HG03439 (cell line): ENCODE measurements at regions not wholly inside any gene's neighbourhood (a gene's known extent, or its start where the extent isn't known, plus 50 kb on each side); places are given as distances from the start of the nearest gene placed in this dataset.
A peak's percentile ranks its signal among the peaks of the same experiment; 100 is the strongest.
"Not testable (repeated sequence)": the region's sequence is repeated elsewhere in the genome, so short reads cannot be mapped to it uniquely, and the experiment has no call there.

Experiments used
- ATAC-seq: cut with Tn5 transposase; IDR thresholded peaks from one replicate; pipeline ENCODE4 v1.9.1; 2021; ENCODE audit warnings: mild to moderate bottlenecking, moderate library complexity; ENCODE audit not compliant: unreplicated experiment

DNA sequence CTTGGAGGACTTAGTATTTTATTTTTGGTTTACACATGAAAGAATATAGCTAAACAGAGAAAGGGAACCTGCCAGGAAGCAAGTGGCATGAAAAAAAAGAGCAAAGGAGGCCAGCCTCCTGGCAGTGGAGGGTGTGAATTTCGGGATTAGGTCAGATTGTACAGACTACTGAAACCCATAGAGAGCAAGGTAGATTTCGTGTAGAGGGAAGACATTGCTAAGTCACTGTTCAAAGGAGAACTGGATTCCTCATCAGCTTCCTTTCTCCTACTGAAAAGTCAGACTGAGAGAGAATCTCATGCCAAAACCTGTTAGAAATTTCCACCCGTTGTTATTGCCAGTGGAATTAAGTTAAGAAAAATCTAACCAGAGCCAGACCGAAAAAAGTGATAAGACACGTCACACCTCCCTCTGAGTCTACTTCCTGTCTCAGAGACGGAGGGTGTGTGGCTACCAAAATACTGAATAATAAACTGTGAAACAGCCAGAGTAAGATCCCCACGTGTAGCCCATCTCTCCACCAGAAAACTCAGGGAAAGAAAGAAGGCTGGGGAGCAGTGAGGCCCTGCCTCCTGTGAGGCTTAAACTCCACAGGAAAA, 118.8 kb downstream of the SKIDA1 start:
- ATAC-seq = no peak

DNA sequence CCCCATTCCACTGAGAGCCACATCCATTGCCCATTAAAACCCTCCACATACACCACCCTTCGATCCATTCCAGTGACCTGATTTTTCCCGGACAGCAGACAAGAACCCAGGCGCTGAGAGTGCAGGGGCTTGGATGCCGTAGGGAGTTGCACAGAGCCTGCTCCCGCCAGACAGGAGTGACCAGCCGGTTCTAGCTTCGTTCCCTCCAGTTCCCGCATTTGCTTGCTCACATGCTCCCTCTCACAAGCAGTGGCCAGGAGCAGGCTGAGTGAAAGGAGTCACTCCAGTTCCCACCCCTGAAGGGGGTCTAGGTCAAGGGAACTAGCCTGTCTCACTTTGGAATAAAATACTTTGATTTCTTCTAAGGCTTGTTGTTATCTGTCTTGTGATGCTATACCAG, 119.5 kb downstream of the SKIDA1 start:
- ATAC-seq = no peak

DNA sequence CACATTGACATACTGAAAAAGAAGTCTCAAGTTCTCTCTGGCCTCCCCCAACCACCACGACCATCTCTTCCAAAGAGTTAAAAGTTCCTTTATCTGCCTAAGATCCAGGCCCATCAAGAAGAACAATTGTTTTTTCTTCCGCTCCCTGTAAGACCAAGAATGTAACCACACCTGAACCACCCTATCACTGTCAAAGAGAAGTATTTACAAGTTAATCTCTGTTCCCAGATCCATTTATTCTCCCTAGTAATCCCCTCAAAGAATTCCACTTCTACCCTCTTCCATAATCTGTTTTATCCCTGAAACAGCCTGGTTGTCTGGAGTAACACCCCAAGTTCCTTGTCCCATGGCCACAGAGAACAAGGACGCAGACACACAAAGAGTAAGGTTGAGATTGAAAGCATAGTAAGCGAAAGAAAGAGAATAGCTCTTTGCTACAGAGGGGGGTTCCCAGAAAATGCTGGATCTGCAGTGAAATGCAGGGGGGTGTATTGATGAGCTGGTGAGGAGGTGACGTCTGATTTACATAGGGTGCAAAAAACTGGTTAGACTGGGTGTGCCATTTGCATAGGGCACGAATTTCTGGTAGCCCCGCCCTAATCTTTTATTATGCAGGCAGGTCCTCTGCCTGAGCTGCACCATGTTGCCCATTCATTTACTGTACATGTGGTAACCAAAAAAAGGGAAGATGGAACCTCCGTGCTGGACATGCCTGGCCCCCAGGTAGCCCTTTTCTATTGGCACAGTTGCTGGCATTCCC, 122.0 kb downstream of the SKIDA1 start:
- ATAC-seq = no peak

DNA sequence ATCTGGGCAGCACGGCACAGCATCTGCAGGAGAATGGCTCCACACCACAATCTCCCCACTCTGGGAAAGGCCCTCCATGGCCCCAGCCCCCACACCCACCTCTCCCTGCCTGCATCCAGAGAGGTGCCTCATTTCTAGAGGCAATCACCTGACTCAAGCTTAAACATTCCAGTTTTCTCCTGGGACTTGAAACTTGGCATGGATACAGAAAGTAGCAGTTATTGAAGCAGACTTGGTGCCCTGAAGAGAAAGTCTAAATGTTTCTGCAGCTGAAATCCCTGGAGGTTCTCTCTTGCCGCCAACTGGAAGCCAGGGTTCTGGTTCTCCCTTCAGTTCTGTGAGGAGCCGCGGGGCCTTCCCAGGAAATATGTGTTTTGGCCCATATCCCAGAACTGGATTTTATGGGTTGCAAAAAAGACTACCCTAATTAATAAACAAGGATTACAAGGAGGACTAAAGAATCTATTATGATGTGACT, 122.8 kb downstream of the SKIDA1 start:
- no peak for ATAC-seq

DNA sequence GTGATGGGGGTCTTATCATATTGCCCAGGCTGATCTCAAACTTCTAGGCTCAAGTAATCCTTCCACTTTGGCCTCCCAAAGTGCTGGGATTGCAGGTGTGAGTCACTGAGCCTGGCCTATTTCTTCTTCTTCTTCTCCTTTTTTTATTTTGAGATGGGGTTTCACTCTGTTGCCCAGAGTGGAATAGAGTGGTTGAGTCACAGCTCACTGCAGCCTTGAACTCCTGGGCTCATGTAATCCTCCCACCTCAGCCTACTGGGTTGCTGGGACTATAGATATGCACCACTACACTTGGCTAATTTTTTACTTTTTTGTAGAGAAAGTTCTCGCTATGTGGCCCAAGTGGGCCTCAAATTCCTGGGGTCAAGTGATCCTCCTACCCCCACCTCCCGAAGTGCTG, 124.3 kb downstream of the SKIDA1 start:
- ATAC-seq = no peak

DNA sequence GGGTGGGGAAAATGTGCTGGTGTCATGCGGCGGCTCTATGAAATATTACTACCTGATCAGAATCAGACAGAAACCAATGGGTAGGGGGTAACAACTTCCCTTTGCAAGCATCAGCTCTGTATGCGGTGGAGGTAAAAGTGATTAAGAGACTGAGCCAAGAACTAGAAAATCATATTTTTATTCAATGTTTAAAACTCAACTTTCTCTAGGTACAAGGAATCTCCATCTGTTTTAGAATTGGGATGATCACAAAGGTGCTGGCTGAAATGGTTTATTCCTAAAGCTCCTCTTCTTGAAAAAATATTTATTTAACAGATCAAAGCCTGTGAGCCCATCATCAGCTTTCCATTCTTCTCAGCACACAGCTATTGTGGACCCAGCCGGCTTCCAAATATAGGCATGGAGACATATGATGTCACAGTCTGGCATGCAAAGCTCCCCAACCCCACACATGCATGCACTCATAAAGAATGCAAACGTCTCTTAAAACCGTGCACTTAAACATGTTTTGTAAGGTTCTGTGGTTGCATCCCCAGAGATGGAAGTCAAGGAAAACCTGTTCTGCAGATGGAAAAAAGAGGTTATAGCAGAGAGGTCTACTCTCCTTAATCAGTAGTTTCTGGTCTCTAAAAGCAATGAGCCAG, 126.0 kb downstream of the SKIDA1 start:
- ATAC-seq = no peak

DNA sequence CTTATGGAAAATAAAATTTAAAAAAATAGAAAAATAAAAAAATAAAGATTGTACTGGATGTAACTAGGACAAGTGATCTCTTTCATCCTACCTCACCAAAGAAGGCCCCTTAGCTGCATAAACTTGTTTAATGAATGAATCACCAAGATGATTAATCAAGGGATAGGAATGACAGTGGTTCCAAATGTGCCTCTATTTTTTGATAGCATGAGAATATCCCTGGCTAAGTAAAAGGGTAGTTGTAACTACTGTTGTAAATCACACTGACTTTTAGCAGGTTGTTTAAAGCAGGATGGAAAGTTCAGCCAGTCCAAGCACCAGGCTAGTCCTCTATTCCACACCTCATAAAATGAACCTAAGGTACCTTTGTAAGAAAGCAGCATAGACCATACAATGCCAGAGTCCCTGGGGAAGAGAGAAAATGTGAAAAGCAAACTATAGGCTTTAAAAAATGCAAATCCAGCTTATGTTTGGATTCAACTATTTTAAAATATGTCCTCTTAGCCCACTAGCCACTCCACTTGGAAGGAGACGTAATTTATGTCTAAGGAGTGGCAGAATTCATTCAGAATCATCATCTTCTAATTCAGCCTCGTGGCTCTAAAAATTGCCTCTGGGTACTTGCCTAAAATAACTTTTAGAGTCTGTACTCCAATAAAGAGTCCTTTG, 126.8 kb downstream of the SKIDA1 start:
- no peak for ATAC-seq

DNA sequence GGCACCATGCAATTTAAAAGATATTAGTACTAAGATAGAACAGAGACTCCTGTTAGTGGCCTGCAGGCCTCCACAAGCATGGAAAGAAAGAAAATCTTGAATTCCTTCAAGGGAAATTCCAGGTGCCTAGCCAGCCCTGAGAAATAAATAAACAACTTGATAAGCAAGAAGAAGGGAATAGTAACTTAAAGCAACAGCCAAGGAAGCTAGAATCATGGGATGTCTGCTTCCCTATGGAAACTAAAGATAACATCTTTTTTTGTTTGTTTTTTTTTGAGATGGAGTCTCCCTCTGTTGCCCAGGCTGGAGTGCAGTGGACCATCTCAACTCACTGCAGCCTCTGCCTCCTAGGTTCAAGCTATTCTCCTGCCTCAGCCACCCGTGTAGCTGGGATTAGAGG, 128.6 kb downstream of the SKIDA1 start:
- ATAC-seq = no peak

DNA sequence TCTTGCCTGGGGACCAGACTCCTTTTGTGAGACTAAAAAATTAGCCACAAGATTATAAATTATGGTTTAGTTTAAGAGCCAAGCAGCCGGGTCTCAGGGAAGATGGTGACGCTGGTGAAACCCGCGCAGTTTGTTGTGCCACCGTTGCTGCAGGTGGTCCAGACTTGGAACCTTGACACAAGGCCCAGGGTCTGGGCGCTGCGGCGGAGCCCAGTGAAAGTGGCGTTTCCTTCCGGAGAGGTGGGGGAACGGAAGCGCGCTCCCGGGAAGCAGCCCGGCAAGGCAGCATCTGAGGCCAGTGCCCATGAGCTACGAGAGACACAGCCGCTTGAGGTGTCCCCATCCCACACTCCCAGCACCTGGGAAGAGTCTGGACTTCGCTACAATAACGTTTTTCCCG, 131.6 kb downstream of the SKIDA1 start:
- no peak for ATAC-seq

DNA sequence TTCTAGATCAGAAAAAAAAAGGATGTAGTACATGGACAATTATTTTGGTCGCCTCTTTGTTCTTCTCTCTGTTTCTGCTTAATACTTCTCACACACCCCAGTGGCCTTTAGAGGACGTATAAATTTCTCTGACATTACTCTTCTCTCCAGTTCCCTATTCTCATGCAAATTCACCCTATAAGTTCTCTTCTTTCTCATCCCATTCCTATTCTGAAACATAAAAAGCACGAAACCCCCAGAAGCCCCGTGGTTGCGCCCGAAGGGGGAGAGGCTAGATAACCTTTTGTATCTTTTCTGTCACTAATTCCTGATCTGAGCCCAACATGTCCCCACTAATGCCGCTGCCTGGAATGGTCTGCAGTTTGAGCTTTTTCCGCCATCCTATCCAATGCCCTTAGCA, 136.9 kb downstream of the SKIDA1 start:
- no peak for ATAC-seq

DNA sequence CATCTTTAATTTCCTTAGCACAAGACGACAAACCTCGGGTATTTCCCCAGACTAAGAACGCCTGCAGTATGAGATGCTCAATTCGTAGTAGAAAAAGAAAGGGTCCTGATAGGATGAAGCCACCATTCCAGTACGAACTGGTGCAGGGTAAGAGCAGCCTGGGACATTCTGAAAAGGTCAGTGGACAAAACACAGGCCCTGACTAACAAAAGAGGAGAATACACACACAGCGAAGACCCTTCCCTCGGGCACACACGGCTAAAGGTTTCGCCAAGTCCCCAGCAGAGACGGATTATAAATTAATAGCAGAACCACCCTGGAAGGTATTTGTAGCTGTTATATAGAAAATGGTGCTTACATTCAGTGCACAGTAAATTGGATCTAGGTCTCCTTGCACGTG, 137.6 kb downstream of the SKIDA1 start:
- ATAC-seq = no peak

DNA sequence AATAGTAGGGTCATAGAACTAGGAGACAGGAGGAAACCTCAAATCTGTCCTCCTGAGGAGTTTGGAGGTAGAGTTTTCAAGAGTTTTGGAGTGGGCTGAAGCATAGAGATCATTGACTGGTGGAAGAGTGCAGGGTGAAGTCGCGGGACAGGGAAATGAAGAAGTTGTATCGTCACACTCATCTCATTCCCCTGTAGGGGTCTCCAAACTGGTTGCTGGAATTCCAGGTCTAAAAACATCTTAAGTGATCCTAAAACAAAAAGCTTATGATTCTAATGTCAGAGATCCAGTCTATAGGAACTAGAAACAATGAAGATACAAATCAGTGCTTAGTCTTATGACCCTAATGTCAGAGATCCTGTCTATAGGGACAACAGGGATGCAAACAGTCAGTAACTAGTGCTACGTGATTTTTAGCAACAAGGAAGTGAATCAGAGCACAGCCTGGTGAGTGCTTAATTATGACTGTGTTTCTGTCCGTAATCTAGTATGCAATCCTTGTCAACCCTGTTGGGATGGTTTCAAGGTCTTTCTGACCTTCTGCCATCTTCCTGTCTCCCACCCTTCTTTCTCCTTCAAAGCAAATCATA, 139.4 kb downstream of the SKIDA1 start:
- ATAC-seq = no peak

DNA sequence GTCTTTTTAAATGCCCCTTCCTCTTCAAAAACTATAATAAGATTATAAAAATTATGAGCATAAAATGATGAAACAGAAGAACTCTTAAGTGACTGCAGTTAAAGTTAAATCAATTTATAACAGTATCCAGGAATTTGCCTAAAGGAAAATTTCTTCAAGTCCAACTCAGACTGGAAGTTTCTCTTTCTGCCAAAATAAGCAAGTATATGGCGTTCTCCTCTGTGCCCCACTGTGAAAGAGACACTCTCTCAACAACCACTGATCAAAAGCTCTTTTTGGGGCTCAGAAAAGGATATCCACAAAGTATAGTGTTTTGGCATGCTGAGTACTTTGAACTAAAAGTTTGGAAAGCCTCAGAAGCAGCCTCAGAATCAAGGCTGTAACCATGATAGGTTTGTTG, 139.9 kb downstream of the SKIDA1 start:
- ATAC-seq = no peak

DNA sequence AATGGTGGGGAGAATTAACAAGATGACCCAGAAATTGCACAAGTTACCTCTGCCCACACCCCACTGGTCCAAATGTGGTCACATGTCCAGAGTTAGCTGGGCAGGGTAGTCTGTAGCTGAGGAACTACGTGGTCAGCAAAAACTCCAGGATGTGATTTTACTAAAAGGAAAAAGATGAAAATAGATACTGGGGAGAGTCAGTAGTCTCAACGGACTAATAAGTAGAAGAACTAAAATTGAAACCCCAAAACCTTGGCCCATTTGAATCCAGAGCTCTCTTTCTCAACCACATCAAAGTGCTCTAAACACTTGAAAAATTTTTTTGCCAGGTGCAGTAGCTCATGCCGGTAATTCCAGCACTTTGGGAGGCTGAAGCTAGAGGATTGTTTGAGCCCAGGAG, 146.3 kb downstream of the SKIDA1 start:
- ATAC-seq = no peak

DNA sequence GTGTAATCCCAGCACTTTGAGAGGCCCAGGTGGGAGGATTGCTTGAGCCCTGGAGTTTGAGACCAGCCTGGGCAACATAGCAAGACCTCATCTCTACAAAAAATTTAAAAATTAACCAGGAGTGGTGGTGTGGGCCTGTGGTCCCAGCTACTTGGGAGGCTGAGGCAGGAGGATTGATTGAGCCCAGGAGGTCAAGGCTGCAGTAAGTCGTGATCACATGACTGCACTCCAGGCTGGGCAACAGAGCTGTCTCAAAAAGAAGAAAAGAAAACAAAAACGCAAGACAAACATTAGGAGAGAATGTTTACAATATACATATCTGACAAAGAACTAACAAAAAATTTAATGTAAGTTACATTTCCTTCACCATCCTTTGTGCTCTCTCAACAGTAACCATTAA, 150.2 kb downstream of the SKIDA1 start:
- ATAC-seq = not testable (repeated sequence)

DNA sequence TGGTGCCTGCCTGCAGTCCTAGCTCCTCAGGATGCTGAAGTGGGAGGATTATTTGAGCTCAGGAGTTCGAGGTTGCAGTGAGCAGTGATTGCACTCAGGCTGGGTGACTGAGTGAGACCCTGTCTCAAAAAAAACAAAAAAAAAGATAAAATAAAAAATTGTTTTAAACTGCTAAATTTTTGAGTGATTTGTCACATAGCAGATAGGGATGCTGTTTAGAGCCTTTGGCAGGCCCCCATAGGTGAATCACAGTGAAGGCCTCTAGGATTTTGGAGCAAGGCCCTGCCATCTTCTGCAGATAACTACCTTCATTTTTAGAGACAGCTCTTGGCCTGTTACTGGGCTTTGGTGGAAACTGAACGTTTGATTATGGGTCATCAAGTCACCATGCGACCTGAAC, 151.6 kb downstream of the SKIDA1 start:
- ATAC-seq = not testable (repeated sequence)

DNA sequence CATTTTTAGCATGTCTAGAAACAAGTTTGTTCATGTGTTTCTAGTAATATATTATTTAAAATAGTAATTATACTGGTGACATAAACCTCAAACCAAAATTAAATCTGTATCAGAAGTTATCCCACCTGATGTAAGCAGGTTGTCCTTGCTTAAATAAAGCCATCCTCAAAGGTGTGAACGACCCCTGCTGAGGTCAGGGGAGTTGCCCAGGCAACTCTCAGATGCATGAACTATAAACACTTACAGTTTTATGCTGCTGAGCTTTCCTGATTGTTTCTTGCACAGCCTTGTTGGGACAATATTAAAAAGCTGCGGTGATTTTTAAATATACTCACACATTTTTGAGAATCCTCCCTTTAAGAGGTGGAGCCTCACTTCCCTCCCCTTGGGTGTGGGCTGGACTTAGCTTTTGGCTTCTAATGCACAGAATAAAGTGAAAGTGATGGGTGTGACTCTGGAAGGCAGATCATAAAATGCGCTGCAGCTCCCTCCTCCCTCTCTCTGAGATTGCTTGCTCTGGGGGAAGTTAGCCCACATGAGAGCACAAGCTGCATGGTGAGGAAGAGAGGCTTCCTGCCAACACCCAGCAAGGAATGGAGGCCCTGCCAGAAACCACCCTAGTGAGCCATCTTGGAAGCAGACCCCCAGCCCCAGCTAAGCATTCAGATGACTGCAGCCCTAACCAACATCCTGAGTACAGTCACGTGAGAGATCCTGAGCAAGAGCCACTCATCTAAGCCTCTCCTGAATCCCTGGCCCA, 152.7 kb downstream of the SKIDA1 start:
- ATAC-seq = peak; percentile 68

DNA sequence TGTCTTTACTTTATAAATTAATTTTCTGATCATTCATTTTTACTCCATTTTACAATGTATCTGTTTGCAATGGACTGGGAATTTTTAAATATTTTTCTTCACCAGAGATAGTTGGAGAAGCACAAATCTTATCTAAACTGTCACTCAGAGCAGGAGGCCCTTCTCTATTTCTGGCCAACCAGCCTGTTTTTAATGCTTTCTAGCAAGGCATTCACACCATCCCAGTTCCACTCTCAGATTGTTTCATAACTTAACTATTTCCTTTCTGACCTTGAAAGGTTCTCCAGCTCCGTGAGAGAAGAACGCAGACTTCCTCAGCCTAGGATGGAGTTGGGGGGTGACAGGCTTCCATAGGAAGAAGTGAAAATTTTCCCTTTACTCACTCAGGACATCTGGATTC, 155.8 kb downstream of the SKIDA1 start:
- ATAC-seq = no peak

DNA sequence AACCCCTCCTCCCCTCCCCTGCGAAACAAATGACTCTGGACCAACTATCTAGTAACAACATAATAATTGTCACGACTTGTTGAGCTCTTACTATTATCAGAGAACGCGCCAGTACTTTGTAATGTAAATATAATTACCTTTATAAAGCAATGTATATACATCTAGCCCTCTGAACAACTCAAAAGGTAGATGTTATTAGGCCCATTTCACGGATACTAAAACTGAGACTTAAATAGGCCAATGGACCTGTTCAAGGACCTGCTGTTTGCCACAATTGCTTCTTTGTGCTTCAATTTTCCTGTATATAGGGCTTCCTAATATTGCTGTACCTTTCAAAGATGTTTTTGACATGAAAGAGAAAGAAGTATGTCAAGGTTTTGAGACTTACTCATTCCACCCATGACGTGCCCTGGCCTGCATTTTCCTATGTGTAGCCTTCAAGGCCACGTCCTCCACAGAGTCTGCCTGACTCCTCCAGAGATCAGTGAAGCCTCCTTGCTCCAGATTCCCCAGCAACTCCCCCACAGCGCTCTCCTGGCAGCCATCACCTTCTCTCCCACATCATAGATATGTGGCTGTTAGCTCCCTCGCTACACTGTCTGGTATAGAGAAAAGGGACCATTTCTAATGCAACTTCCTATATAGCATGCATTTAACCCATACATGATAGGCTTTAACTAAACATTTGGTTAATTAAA, 156.6 kb downstream of the SKIDA1 start:
- no peak for ATAC-seq

DNA sequence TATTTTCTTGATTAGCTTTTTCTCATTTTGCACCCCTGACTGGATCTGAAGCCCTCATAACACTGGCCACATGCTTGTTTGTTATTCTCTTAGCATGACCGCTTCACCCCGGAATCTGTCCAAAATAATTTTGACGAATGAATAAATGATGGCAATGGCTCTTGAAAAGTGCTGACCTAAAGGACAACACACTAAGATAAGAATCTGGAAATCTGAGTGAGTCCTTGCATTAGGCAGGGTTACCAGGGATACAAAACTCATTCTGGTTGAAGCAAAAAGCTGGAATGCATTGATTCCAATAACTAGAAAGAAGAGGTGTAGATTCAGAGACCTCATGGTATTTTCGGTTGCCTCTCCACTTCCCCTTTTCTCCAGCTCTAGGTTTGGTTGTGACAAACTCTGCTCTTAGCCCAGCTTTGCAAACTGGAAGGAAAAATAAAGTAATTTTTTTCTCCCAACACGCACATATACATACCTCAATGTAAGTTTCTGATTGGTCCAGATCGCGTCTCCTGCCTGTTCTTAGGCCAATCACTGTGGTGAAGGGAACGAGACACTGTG, 157.4 kb downstream of the SKIDA1 start:
- no peak for ATAC-seq
